ENCODE measurements at regions not wholly inside any gene's neighbourhood (a gene's known extent, or its start where the extent isn't known, plus 50 kb on each side); places are given as distances from the start of the nearest gene placed in this dataset.

- DNase-seq = no peak
Observed at GRCh38 chr3:99071096-99071495, 169.6 kb upstream of the DCBLD2 start.

DNA sequence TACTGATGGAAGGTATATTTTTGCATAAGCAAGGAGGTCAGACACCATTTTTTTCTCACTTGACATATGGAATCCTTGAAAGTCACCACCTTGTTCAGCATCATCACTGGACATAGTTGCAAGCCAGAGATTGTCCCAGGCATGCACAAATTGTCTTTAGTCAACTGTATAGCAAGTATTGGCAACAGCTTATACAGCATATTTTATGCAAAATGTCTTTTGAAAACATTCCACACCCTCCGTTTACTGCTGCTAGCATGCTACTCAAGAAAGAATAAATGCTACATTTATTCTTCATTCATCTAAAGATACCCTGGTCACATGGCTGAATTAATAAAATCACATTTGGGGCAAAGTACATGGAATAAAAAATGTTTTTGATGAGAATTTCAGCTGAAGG lies 168.5 kb upstream of the DCBLD2 start:
- DNase-seq = no peak

DNA sequence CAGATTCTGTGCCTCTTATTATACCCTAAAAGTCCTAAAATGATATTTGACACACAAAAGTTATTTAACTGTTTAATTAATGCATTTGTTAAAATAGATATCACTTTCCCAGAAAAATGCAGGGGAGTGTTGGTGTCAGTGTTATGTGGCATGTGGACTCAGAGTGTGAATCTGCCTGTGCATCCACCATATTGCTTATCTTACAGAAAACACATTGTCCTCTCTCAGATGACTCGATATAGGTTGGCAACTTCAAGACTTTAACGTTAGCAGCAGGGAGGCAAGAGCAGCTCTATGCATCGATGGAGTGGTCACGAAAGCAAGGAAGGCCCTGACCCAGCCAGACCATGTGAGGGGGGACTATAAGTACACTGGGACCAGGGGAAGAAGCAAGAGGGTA lies 165.4 kb upstream of the DCBLD2 start:
- no peak for DNase-seq

- DNase-seq = no peak
Observed at GRCh38 chr3:99049164-99049563, 147.7 kb upstream of the DCBLD2 start.

GRCh38 chr3:99041747-99042146 lies 140.3 kb upstream of the DCBLD2 start:
- DNase-seq = no peak

DNA sequence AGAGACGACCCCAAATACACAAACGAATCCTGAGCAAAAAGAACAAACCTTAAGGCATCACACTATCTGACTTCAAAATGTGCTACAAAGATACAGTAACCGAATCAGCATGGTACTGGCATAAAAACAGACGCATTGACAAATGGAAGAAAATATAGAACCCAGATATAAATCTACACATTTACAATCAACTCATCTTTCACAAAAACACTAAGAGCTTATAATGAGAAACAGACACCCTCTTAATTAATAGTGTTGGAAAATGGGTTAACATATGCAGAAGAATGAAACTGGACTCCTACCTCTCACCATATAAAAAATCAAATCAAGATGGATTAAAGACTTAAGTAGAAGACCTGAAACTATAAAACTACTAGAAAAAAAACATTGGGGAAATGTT lies 130.3 kb upstream of the DCBLD2 start:
- no peak for DNase-seq

GRCh38 chr3:99023590-99024192 lies 122.2 kb upstream of the DCBLD2 start:
- no peak for DNase-seq

DNA sequence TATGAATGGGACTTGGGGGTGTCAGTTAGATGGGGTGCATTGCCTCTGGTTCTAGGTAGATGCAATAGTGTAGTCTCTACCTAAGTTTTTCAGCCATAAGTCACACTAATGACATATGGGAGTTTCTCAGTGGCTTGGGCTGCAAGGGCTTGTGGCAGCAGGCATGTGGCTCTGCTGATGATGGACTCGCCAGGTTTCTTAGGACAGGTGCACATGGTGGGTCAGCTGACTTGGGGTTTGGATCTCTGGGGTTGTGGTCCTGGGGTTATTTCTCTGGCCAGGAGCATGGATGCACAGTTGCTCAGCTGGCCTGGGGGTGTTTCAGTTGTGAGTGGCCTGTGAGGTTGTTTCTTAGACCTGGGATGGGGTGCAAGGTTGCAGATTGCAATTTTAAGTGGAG lies 120.0 kb upstream of the DCBLD2 start:
- DNase-seq = no peak

- DNase-seq = no peak
Observed at GRCh38 chr3:99016452-99016851, 115.0 kb upstream of the DCBLD2 start.

GRCh38 chr3:99013777-99014315 lies 112.4 kb upstream of the DCBLD2 start:
- no peak for DNase-seq

- no peak for DNase-seq
Observed at GRCh38 chr3:99013077-99013476, 111.6 kb upstream of the DCBLD2 start.

- no peak for DNase-seq
Observed at GRCh38 chr3:99012051-99012450, 110.6 kb upstream of the DCBLD2 start.

- no peak for DNase-seq
Observed at GRCh38 chr3:99009851-99010250, 108.4 kb upstream of the DCBLD2 start.

DNA sequence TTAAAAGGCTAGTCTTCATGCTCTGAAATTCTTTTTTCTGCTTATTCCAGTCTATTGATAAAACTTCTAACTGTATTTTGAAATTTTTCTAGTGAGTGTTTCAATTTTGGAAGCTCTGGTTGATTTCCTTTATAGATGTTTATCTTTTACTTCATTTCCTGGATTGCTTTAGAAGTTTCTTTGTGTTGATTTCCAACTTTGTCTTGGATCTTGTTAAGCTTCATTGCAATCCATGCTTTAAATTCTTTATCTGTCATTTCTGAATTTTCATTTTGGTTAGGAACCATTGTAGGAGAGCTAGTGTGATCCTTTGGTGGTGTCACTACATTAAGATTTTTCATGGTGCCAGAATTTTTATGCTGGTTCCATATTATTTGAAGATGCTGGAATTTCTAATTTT lies 105.2 kb upstream of the DCBLD2 start:
- no peak for DNase-seq

GRCh38 chr3:98999675-99000074 lies 98.2 kb upstream of the DCBLD2 start:
- DNase-seq = no peak

DNA sequence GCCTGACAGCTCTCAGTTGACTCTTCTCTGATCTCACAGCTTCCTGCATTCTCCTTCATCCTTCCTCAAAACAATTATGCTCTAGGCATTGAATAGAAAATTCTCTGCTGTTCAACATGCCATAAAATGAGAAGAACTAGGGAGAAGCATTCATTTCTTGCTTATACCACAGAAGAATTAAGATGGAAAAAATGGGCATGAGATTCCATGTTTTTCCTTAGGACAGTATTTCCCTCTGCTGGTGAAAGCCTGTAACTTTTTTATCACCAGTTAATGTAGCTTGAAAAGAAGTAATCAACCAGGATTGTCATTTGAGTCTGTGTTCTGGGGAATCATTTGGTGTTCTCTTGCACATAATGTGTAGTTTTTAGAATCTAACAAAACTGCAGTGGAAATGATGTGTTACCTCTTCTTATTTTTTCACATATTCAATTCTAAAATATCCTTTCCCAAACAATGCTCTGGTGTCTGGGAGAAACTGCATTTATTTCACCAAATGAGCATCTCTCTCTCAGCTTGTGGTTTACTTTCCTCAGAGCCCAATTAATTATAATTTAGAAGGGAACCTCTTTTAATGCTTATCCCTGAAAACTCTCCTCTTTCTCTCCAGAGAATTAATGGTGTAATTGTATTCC lies 92.8 kb upstream of the DCBLD2 start:
- no peak for DNase-seq

- no peak for DNase-seq
Observed at GRCh38 chr3:98991393-98991792, 89.9 kb upstream of the DCBLD2 start.

- no peak for DNase-seq
Observed at GRCh38 chr3:98990657-98991056, 89.2 kb upstream of the DCBLD2 start.

DNA sequence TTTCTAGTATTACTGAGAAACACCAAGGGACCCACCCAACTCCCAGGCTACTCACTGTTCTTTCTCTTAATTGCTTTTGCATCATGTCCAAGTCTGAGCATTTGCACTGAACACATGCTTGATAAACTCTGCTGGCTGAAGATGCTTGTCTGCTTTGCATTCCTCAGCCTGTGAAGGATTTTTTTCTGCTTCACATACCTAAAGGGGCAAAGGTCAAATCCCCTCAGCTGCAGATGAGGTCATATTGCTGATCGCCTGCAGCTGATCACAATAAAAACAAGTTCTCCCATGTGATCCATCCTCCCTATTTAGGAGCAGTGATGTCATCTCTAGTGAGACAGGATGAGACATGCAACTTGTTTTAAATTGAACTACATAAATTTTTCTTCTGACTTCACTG lies 84.6 kb upstream of the DCBLD2 start:
- no peak for DNase-seq

GRCh38 chr3:98985431-98985830 lies 83.9 kb upstream of the DCBLD2 start:
- no peak for DNase-seq

DNA sequence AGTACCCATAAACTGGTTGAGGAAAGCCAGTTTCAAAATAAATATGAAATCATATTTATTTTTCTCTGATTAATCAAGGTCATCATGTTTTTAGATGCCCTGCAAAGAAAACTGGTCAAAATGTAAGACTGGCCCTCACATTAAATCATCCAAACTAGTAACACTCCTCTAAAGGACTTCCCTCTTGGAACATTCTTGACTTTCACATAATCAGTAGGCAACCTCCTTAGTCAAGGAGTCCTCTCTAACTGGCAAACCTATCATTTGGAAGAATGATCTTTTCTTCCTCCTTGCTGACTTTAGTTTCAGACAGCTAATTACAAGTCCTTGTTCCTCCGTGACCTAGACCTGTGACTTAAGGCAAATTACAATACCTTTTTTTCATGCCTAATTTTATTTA lies 82.5 kb upstream of the DCBLD2 start:
- DNase-seq = no peak

- no peak for DNase-seq
Observed at GRCh38 chr3:98982351-98982750, 80.9 kb upstream of the DCBLD2 start.

GRCh38 chr3:98980915-98981596 lies 79.6 kb upstream of the DCBLD2 start:
- DNase-seq = no peak

GRCh38 chr3:98979296-98979695 lies 77.8 kb upstream of the DCBLD2 start:
- no peak for DNase-seq

Data from stimulated activated CD4-positive, alpha-beta T cell treated with anti-CD3 and anti-CD28 coated beads, Interleukin-4, amount 100 ng/mL, for 4 hours (primary cell).